Suprapubic skin (tissue), 4 donors: ENCODE measurements at regions not wholly inside any gene's neighbourhood (a gene's known extent, or its start where the extent isn't known, plus 50 kb on each side); places are given as distances from the start of the nearest gene placed in this dataset.

ENCODE experiments used
- EP300 ChIP-seq: sonication (generic); formaldehyde crosslinking; IDR thresholded peaks from one replicate; pipeline ENCODE4 v1.6.1; 2017; ENCODE audit warnings: antibody characterized with exemption
- POLR2A ChIP-seq, 2 donors: fragments of 450-650 bp; IDR thresholded peaks; one replicate each; pipeline ENCODE4 v1.6.1; 2017; ENCODE audit warnings: antibody characterized with exemption in 2 of 2, mild to moderate bottlenecking in 2 of 2, moderate library complexity in 2 of 2
- POLR2AphosphoS5 ChIP-seq, 3 donors: sonication (generic); formaldehyde crosslinking; IDR thresholded peaks; one replicate each; pipeline ENCODE4 v1.6.1; 2017; ENCODE audit warnings: antibody characterized with exemption in 3 of 3
- TF ChIP-seq, protein P1 (sequence below), 2 donors: fragments of 200-600 bp in 1 of 2; fragments of 450-650 bp in 1 of 2; sonication (generic) in 1 of 2; IDR thresholded peaks; one replicate each; pipeline ENCODE4 v1.5.1; 2016 to 2019; ENCODE audit warnings: antibody characterized with exemption in 2 of 2, mild to moderate bottlenecking in 1 of 2, moderate library complexity in 1 of 2

- TF ChIP-seq, protein P1, sequence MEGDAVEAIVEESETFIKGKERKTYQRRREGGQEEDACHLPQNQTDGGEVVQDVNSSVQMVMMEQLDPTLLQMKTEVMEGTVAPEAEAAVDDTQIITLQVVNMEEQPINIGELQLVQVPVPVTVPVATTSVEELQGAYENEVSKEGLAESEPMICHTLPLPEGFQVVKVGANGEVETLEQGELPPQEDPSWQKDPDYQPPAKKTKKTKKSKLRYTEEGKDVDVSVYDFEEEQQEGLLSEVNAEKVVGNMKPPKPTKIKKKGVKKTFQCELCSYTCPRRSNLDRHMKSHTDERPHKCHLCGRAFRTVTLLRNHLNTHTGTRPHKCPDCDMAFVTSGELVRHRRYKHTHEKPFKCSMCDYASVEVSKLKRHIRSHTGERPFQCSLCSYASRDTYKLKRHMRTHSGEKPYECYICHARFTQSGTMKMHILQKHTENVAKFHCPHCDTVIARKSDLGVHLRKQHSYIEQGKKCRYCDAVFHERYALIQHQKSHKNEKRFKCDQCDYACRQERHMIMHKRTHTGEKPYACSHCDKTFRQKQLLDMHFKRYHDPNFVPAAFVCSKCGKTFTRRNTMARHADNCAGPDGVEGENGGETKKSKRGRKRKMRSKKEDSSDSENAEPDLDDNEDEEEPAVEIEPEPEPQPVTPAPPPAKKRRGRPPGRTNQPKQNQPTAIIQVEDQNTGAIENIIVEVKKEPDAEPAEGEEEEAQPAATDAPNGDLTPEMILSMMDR (IDR thresholded peaks at IDR 0.05): no peak
- TF ChIP-seq POLR2A (IDR thresholded peaks at IDR 0.05) (no peak), EP300 (no peak), POLR2AphosphoS5 (IDR thresholded peaks at IDR 0.05) (no peak)
Measured at GRCh38 chr4:66339007-66339406, 668.7 kb upstream of the EPHA5 start.
